GM12878 (cell line): ENCODE measurements at regions not wholly inside any gene's neighbourhood (a gene's known extent, or its start where the extent isn't known, plus 50 kb on each side); places are given as distances from the start of the nearest gene placed in this dataset.

Experiments used
- ATAC-seq: fragments of 200-7000 bp; cut with Tn5 transposase; 3 replicates; pipeline ENCODE4 v1.9.1; 2020; ENCODE audit warnings: mild to moderate bottlenecking, moderate library complexity
- BruUV-seq: library from RNA; stranded (reverse); fragments of 400-500 nt; replicated peaks from 2 replicates; lab custom pipeline; 2021; lab: Mats Ljungman, UMichigan
- CTCF ChIA-PET: fragments of 300-600 bp; sonication (Branson Sonifier 250); formaldehyde crosslinking; extraction: SDS; loops from one replicate; lab custom pipeline; 2021; ENCODE audit warnings: inconsistent platforms; lab: Yijun Ruan, JAX
- POLR2A ChIA-PET: fragments of 350-600 bp; formaldehyde crosslinking; extraction: SDS; loops from one replicate; lab custom pipeline; 2021; ENCODE audit warnings: inconsistent platforms; lab: Charles Lee
- RAD21 ChIA-PET: fragments of 300-600 bp; sonication (Branson Sonifier 250); formaldehyde crosslinking; loops from one replicate; lab custom pipeline; 2023; ENCODE audit warnings: antibody characterized with exemption; ENCODE audit not compliant: unreplicated experiment; lab: Charles Lee
- SMC1A ChIA-PET: fragments of 300-600 bp; sonication (Branson Sonifier 250); formaldehyde crosslinking; loops from one replicate; lab custom pipeline; 2023; ENCODE audit not compliant: unreplicated experiment, uncharacterized antibody; lab: Charles Lee
- DNase-seq: peaks from one replicate; pipeline ENCODE4 v3.0.0-alpha.2; 2011; ENCODE audit warnings: low read depth, low spot score
- FAIRE-seq: peaks from 3 replicates; lab custom pipeline; 2011; peaks lifted over from hg19 to GRCh38; lab: Jason Lieb, UNC
- H2AFZ ChIP-seq: 2 replicates; pipeline ENCODE4 v1.6.0; 2011; ENCODE audit warnings: low read depth, low read length, control low read depth; ENCODE audit not compliant: control insufficient read depth
- H3K27ac ChIP-seq: 2 replicates; pipeline ENCODE4 v1.5.1; 2011; ENCODE audit warnings: control low read depth; ENCODE audit not compliant: control insufficient read depth, insufficient read depth
- H3K27me3 ChIP-seq, 2 experiments: replicated peaks in 1 of 2; 2 replicates each; pipeline versions ENCODE4 v1.6.0 to v1.6.1; 2011; ENCODE audit warnings: low read length in 1 of 2; ENCODE audit not compliant: control insufficient read depth in 2 of 2, insufficient read depth in 2 of 2
- H3K36me3 ChIP-seq, 2 experiments: 2 replicates each; pipeline ENCODE4 v1.5.1; 2011; ENCODE audit warnings: low read length in 1 of 2; ENCODE audit not compliant: control insufficient read depth in 2 of 2, insufficient read depth in 2 of 2
- H3K4me1 ChIP-seq: 2 replicates; pipeline ENCODE4 v1.6.1; 2011; ENCODE audit warnings: mild to moderate bottlenecking, low read length, moderate library complexity, mixed read lengths; ENCODE audit not compliant: control insufficient read depth, insufficient read depth
- H3K4me2 ChIP-seq: 2 replicates; pipeline ENCODE4 v1.6.0; 2011; ENCODE audit warnings: control low read depth; ENCODE audit not compliant: control insufficient read depth, insufficient read depth
- H3K4me3 ChIP-seq: fragments of 200-600 bp; sonication (generic); 2 replicates; pipeline ENCODE4 v1.5.1; 2016
- H3K79me2 ChIP-seq: 2 replicates; pipeline ENCODE4 v1.6.0; 2011; ENCODE audit warnings: low read length; ENCODE audit not compliant: control insufficient read depth, insufficient read depth
- H3K9ac ChIP-seq: 2 replicates; pipeline ENCODE4 v1.8.0; 2011; ENCODE audit warnings: low read length, control low read depth, mixed read lengths; ENCODE audit not compliant: control insufficient read depth, insufficient read depth
- H3K9me3 ChIP-seq: replicated peaks from 3 replicates; pipeline ENCODE4 v1.5.1; 2011; ENCODE audit warnings: mild to moderate bottlenecking, low read length; ENCODE audit not compliant: control insufficient read depth, insufficient read depth
- H4K20me1 ChIP-seq: 2 replicates; pipeline ENCODE4 v1.6.0; 2011; ENCODE audit not compliant: control insufficient read depth, insufficient read depth
- IKZF2 ChIP-seq, 2 experiments: fragments of 450-650 bp; IDR thresholded peaks; 2 replicates each; pipeline ENCODE4 v1.6.1; 2017; ENCODE audit warnings: mild to moderate bottlenecking in 2 of 2, moderate library complexity in 2 of 2
- IRF4 ChIP-seq: IDR thresholded peaks from 2 replicates; pipeline ENCODE4 v1.6.1; 2011; ENCODE audit warnings: low read depth, low read length
- SUPT20H ChIP-seq: IDR thresholded peaks from 2 replicates; pipeline ENCODE4 v1.6.1; 2011; ENCODE audit warnings: low read depth, mild to moderate bottlenecking, low read length, moderate library complexity, borderline replicate concordance; ENCODE audit not compliant: control insufficient read depth
- ZNF687 ChIP-seq: fragments of 450-650 bp; IDR thresholded peaks from 2 replicates; pipeline ENCODE4 v1.6.1; 2017; ENCODE audit warnings: mild to moderate bottlenecking, moderate library complexity
- WGBS: methylation state at CpG from one replicate; pipeline ENCODE4 v1.1.6; 2016; ENCODE audit warnings: low lambda C conversion rate; ENCODE audit not compliant: insufficient replicate concordance, insufficient coverage; ENCODE audit errors: missing lambda C conversion rate; 5-methylcytosine and 5-hydroxymethylcytosine counted together
- in situ Hi-C: fragments of 300-500 bp; cut with MboI; formaldehyde crosslinking; loops from 9 replicates; pipeline ENCODE4 v1.14.3; 2018; ENCODE audit warnings: mixed read lengths
- intact Hi-C: fragments of 100-400 bp; cut with micrococcal nuclease; formaldehyde crosslinking; loops from one replicate; pipeline ENCODE4 v1.14.2; 2022; ENCODE audit not compliant: unreplicated experiment
- TF ChIP-seq, protein P1 (sequence below): fragments of 450-650 bp; formaldehyde crosslinking; IDR thresholded peaks from 2 replicates; pipeline ENCODE4 v1.4.0; 2020; ENCODE audit warnings: mild to moderate bottlenecking, moderate library complexity
- TF ChIP-seq, protein P2 (sequence below), 3 experiments: IDR thresholded peaks in 2 of 3; conservative IDR thresholded peaks in 1 of 3; 2 replicates each; pipeline ENCODE4 v1.5.1; 2011; ENCODE audit warnings: low read depth in 3 of 3, low read length in 3 of 3, mild to moderate bottlenecking in 3 of 3, control low read depth in 2 of 3, moderate library complexity in 2 of 3, inconsistent platforms in 1 of 3, mixed read lengths in 1 of 3; ENCODE audit not compliant: control insufficient read depth in 2 of 3, insufficient read depth in 1 of 3; ENCODE audit errors: extremely low read depth in 1 of 3

DNA sequence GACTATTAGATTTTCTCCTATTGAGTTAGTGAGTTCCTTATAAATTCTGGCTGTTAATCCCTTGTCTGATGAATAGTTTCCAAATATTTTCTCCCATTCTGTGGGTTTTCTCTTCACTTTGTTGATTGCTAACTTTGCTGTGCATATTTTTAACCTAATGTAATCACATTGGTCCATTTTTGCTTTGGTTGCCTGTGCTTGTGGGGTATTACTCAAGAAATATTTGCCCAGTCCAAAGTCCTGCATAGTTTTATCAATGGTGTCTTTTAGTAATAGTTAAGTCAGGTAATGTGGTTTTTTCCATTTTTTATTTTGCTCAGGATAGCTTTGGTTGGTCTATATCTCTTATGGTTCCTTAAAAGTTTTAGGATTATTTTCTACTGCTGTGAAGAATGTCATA is 490.3 kb downstream of the ARAP2 start (continued):
- TF ChIP-seq, protein P1, sequence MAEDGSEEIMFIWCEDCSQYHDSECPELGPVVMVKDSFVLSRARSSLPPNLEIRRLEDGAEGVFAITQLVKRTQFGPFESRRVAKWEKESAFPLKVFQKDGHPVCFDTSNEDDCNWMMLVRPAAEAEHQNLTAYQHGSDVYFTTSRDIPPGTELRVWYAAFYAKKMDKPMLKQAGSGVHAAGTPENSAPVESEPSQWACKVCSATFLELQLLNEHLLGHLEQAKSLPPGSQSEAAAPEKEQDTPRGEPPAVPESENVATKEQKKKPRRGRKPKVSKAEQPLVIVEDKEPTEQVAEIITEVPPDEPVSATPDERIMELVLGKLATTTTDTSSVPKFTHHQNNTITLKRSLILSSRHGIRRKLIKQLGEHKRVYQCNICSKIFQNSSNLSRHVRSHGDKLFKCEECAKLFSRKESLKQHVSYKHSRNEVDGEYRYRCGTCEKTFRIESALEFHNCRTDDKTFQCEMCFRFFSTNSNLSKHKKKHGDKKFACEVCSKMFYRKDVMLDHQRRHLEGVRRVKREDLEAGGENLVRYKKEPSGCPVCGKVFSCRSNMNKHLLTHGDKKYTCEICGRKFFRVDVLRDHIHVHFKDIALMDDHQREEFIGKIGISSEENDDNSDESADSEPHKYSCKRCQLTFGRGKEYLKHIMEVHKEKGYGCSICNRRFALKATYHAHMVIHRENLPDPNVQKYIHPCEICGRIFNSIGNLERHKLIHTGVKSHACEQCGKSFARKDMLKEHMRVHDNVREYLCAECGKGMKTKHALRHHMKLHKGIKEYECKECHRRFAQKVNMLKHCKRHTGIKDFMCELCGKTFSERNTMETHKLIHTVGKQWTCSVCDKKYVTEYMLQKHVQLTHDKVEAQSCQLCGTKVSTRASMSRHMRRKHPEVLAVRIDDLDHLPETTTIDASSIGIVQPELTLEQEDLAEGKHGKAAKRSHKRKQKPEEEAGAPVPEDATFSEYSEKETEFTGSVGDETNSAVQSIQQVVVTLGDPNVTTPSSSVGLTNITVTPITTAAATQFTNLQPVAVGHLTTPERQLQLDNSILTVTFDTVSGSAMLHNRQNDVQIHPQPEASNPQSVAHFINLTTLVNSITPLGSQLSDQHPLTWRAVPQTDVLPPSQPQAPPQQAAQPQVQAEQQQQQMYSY (CRISPR knock-in tag), result no peak

- Histone ChIP-seq H3K4me3 (no peak overlapping the region), H3K36me3 (no peaks in the 10 kb centered on the region), H3K4me2 (no peak overlapping the region), H3K27me3 (no peaks in the 10 kb centered on the region; a peak in 1 of 4 replicates), H4K20me1 (no peaks in the 10 kb centered on the region), H2AFZ (no peak overlapping the region), H3K4me1 (no peaks in the 10 kb centered on the region), H3K9ac (no peak overlapping the region), H3K79me2 (no peaks in the 10 kb centered on the region), H3K27ac (no peak overlapping the region), H3K9me3 (no peaks in the 10 kb centered on the region)
- intact Hi-C loops (no loop called here), in situ Hi-C loops (no loop called here)
- DNase-seq (no peak), FAIRE-seq (no peak), ATAC-seq (no peak)
- SMC1A ChIA-PET, result interaction anchor here (1.5 kb wide), 1 partner anchor 14 kb away, joined by 4 read pairs; no protein-coding TSS in a partner anchor
- BruUV-seq, result no TSS peak
- POLR2A ChIA-PET, result no interaction called here
- RAD21 ChIA-PET, result no interaction called here
- TF ChIP-seq IKZF2 (IDR thresholded peaks at IDR 0.05) (no peak), SUPT20H (no peak), IRF4 (no peak), ZNF687 (no peak)
- TF ChIP-seq, protein P2, sequence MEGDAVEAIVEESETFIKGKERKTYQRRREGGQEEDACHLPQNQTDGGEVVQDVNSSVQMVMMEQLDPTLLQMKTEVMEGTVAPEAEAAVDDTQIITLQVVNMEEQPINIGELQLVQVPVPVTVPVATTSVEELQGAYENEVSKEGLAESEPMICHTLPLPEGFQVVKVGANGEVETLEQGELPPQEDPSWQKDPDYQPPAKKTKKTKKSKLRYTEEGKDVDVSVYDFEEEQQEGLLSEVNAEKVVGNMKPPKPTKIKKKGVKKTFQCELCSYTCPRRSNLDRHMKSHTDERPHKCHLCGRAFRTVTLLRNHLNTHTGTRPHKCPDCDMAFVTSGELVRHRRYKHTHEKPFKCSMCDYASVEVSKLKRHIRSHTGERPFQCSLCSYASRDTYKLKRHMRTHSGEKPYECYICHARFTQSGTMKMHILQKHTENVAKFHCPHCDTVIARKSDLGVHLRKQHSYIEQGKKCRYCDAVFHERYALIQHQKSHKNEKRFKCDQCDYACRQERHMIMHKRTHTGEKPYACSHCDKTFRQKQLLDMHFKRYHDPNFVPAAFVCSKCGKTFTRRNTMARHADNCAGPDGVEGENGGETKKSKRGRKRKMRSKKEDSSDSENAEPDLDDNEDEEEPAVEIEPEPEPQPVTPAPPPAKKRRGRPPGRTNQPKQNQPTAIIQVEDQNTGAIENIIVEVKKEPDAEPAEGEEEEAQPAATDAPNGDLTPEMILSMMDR (IDR thresholded peaks at IDR 0.05 in 2 of 3, conservative IDR thresholded peaks at IDR 0.05 in 1 of 3; ENCODE audit: control insufficient read depth in 2 of 3, extremely low read depth in 1 of 3, insufficient read depth in 1 of 3, low read depth in 3 of 3, low read length in 3 of 3), result no peak
- 23% methylated on average over 1 of the region's 1 CpG for WGBS
- CTCF ChIA-PET, result no interaction called here
These were observed 486.5 kb downstream of the ARAP2 start for GRCh38 chr4:35757836-35758235.
